BJ (cell line): ENCODE measurements at regions not wholly inside any gene's neighbourhood (a gene's known extent, or its start where the extent isn't known, plus 50 kb on each side); places are given as distances from the start of the nearest gene placed in this dataset.

Experiments
- CTCF ChIA-PET: fragments of 350-600 bp; formaldehyde crosslinking; extraction: SDS; loops from one replicate; lab custom pipeline; 2021; ENCODE audit warnings: antibody characterized with exemption, inconsistent platforms; lab: Yijun Ruan, JAX
- POLR2A ChIA-PET: fragments of 300-600 bp; sonication (Branson Sonifier 250); formaldehyde crosslinking; extraction: SDS; loops from one replicate; lab custom pipeline; 2021; ENCODE audit warnings: antibody characterized with exemption; lab: Charles Lee
- DNase-seq: peaks from one replicate; pipeline ENCODE4 v3.0.0-alpha.2; 2011; ENCODE audit warnings: low read depth
- H3K27me3 ChIP-seq: 2 replicates; pipeline ENCODE4 v1.6.0; 2011; ENCODE audit warnings: low read length; ENCODE audit not compliant: control insufficient read depth, insufficient read depth
- H3K36me3 ChIP-seq: 2 replicates; pipeline ENCODE4 v1.5.1; 2011; ENCODE audit warnings: low read length; ENCODE audit not compliant: control insufficient read depth, insufficient read depth
- H3K4me3 ChIP-seq: 2 replicates; pipeline ENCODE4 v1.5.1; 2011; ENCODE audit warnings: low read depth, mild to moderate bottlenecking, control low read depth, low read length
- TF ChIP-seq, protein P1 (sequence below): IDR thresholded peaks from 2 replicates; pipeline ENCODE4 v1.5.1; 2011; ENCODE audit warnings: low read depth, mild to moderate bottlenecking, control low read depth, inconsistent platforms, low read length, moderate library complexity; ENCODE audit not compliant: insufficient read depth

DNA sequence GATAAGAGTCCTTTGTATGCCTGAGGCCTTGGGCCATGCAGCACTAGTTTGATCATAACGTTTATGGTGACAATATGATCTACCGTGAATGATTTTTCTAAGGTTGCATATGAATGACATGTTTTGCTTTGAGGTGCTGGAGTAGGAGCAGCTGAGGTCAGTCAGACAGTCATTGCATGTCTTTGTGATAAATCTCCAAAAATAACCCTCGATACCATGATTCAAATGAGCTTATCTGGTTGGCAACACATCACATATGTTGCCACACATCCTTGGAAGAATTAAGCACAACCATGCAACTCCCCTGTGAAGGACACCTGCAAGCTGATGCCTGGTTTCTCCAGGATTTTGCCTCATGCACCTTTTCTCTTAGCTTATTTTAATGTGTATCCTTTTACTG, 394.5 kb downstream of the LTN1 start:
- TF ChIP-seq, protein P1, sequence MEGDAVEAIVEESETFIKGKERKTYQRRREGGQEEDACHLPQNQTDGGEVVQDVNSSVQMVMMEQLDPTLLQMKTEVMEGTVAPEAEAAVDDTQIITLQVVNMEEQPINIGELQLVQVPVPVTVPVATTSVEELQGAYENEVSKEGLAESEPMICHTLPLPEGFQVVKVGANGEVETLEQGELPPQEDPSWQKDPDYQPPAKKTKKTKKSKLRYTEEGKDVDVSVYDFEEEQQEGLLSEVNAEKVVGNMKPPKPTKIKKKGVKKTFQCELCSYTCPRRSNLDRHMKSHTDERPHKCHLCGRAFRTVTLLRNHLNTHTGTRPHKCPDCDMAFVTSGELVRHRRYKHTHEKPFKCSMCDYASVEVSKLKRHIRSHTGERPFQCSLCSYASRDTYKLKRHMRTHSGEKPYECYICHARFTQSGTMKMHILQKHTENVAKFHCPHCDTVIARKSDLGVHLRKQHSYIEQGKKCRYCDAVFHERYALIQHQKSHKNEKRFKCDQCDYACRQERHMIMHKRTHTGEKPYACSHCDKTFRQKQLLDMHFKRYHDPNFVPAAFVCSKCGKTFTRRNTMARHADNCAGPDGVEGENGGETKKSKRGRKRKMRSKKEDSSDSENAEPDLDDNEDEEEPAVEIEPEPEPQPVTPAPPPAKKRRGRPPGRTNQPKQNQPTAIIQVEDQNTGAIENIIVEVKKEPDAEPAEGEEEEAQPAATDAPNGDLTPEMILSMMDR: no peak
- Histone ChIP-seq H3K27me3 (no peaks in the 10 kb centered on the region), H3K36me3 (no peaks in the 10 kb centered on the region), H3K4me3 (no peak overlapping the region)
- CTCF ChIA-PET: interaction anchor here (0.8 to 0.9 kb wide), 2 partner anchors 14 to 130 kb away, joined by 3 read pairs; no protein-coding TSS in a partner anchor
- no peak for DNase-seq
- POLR2A ChIA-PET: no interaction called here

DNA sequence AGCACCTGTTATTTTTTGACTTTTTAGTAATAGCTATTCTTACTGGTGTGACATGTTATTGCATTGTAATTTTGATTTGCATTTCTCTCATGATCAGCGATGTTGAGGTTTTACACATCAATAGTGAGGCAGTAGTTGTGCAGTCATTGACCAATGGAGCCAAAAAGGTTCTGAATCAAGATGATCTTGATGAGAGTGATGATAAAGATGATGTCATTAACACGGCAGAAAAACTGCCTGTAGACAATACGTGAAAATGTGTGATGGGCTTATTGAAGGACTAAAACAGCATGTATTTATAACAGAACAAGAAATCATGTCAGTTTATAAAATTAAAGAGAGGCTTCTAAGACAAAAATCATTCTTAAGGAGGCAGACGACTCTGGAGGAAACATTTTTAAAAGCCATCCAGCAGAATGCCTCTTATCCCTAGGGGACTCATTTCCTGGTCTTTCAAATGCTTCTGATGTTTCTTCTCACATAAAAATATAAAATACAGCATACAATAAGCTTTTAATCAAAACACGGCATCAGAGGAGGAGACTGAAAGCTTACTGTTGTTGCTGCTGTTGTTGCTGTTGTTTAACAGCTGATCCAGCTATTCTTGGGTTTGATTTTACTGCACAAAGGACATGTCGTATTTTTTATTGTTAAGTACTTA, 400.3 kb downstream of the LTN1 start:
- Histone ChIP-seq H3K36me3 (no peaks in the 10 kb centered on the region), H3K27me3 (no peaks in the 10 kb centered on the region), H3K4me3 (no peak overlapping the region)
- DNase-seq: no peak
- POLR2A ChIA-PET: no interaction called here
- TF ChIP-seq, protein P1: no peak
- CTCF ChIA-PET: no interaction called here

DNA sequence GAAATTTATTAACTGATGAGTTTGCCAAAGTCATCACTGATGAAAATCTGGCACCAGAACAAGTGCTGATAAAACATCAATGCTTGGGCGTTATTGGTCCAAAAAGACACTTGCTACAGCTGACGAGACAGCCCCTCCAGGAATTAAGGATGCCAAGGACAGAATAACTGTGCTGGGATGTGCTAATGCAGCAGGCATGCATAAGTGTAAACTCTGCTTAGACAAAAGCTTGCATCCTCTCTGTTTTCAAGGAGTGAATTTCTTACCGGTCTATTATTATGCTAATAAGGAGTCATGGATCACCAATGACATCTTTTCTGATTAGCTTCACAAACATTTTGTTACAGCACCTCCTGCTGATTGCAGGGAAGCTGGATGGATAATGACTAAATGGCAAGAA, 402.0 kb downstream of the LTN1 start:
- H3K36me3 ChIP-seq: no peaks in the 10 kb centered on the region
- POLR2A ChIA-PET: no interaction called here
- CTCF ChIA-PET: interaction anchor here (1.2 kb wide), 1 partner anchor 21 kb away, joined by 3 read pairs; no protein-coding TSS in a partner anchor
- no peak overlapping the region for H3K4me3 ChIP-seq
- no peak for DNase-seq
- no peaks in the 10 kb centered on the region for H3K27me3 ChIP-seq
- TF ChIP-seq, protein P1: no peak

DNA sequence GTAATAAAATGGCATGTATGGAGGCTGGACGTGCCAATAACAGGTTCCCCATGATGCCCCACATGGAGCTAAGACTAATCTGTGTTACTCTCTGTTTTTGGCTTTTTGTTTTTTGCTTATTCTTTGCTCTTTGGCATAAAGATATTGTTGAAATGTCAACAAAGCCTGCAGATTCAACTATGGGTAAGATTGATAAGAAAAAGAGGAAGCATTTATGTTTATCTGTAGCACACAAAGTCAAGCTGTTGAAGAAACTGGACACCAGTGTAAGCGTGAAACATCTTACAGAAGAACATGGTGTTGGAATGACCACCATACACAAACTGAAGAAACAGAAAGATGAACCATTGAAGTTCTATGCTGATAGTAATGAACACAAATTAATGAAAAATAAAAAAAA, 402.7 kb downstream of the LTN1 start:
- ChIA-PET POLR2A (no interaction called here), CTCF (interaction anchor here (0.6 kb wide), 1 partner anchor 42 kb away, joined by 3 read pairs; no protein-coding TSS in a partner anchor)
- TF ChIP-seq, protein P1: no peak
- no peaks in the 10 kb centered on the region for H3K27me3 ChIP-seq
- H3K36me3 ChIP-seq: no peaks in the 10 kb centered on the region
- DNase-seq: no peak
- H3K4me3 ChIP-seq: no peak overlapping the region

DNA sequence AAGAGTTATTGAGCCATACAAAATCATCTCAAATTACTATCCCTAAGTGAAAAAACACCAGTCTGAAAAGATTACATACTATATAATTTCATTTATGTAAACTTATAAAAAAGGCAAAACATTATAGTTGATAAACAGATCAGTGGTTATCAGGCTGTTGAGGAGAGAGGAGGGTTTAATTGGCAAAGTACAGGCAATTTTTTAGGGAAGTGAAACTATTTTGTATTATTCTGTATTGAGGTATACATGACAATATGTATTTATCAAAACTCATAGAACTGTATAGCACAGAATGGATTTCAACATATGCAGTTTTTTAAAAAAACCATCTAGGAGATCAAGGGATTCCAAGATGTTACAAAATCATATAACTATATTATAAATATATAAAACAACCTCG, 403.7 kb downstream of the LTN1 start:
- Histone ChIP-seq H3K4me3 (no peak overlapping the region), H3K27me3 (no peaks in the 10 kb centered on the region), H3K36me3 (no peaks in the 10 kb centered on the region)
- ChIA-PET CTCF (interaction anchor here (1.2 kb wide), 1 partner anchor 16 kb away, joined by 3 read pairs; no protein-coding TSS in a partner anchor), POLR2A (no interaction called here)
- TF ChIP-seq, protein P1: no peak
- no peak for DNase-seq
